ENCODE measurements at regions not wholly inside any gene's neighbourhood (a gene's known extent, or its start where the extent isn't known, plus 50 kb on each side); places are given as distances from the start of the nearest gene placed in this dataset.
A peak's percentile ranks its signal among the peaks of the same experiment; 100 is the strongest.

- no peak for FAIRE-seq
These were observed 264.8 kb upstream of the IGFBP7 start for GRCh38 chr4:57374866-57375595.

GRCh38 chr4:57373991-57374390 is 263.8 kb upstream of the IGFBP7 start:
- Histone ChIP-seq H3K4me3 (ENCODE audit: low read depth, low read length) (no peak overlapping the region), H3K27me3 (ENCODE audit: control insufficient read depth, insufficient read depth, low read length) (no peaks in the 10 kb centered on the region), H3K36me3 (ENCODE audit: control insufficient read depth, insufficient read depth, low read length) (no peaks in the 10 kb centered on the region)
- no peak for TF ChIP-seq CTCF (IDR thresholded peaks at IDR 0.05; ENCODE audit: insufficient read depth, low read length, severe bottlenecking)
- FAIRE-seq (no peak), DNase-seq (ENCODE audit: low read depth) (no peak)

More at GRCh38 chr4:57374866-57375595, 264.8 kb upstream of the IGFBP7 start:
- TF ChIP-seq CTCF (IDR thresholded peaks at IDR 0.05; ENCODE audit: insufficient read depth, low read length, severe bottlenecking), result no peak
- no peak for DNase-seq (ENCODE audit: low read depth)
- Histone ChIP-seq H3K36me3 (ENCODE audit: control insufficient read depth, insufficient read depth, low read length) (no peaks in the 10 kb centered on the region), H3K4me3 (ENCODE audit: low read depth, low read length) (no peak overlapping the region), H3K27me3 (ENCODE audit: control insufficient read depth, insufficient read depth, low read length) (no peaks in the 10 kb centered on the region)

GRCh38 chr4:57371671-57372070 is 261.5 kb upstream of the IGFBP7 start:
- FAIRE-seq, result no peak

GRCh38 chr4:57370691-57371090 is 260.5 kb upstream of the IGFBP7 start:
- Histone ChIP-seq H3K4me3 (ENCODE audit: low read depth, low read length) (no peak overlapping the region), H3K36me3 (ENCODE audit: control insufficient read depth, insufficient read depth, low read length) (no peaks in the 10 kb centered on the region), H3K27me3 (ENCODE audit: control insufficient read depth, insufficient read depth, low read length) (no peaks in the 10 kb centered on the region)
- no peak for TF ChIP-seq CTCF (IDR thresholded peaks at IDR 0.05; ENCODE audit: insufficient read depth, low read length, severe bottlenecking)
- DNase-seq (ENCODE audit: low read depth) (peak; percentile 36), FAIRE-seq (no peak)

More at GRCh38 chr4:57371671-57372070, 261.5 kb upstream of the IGFBP7 start:
- H3K27me3 ChIP-seq (ENCODE audit: control insufficient read depth, insufficient read depth, low read length), result no peaks in the 10 kb centered on the region
- no peaks in the 10 kb centered on the region for H3K36me3 ChIP-seq (ENCODE audit: control insufficient read depth, insufficient read depth, low read length)
- no peak for DNase-seq (ENCODE audit: low read depth)
- no peak overlapping the region for H3K4me3 ChIP-seq (ENCODE audit: low read depth, low read length)
- no peak for TF ChIP-seq CTCF (IDR thresholded peaks at IDR 0.05; ENCODE audit: insufficient read depth, low read length, severe bottlenecking)

GRCh38 chr4:57369446-57369845 is 259.3 kb upstream of the IGFBP7 start:
- H3K27me3 ChIP-seq (ENCODE audit: control insufficient read depth, insufficient read depth, low read length), result no peaks in the 10 kb centered on the region
- H3K36me3 ChIP-seq (ENCODE audit: control insufficient read depth, insufficient read depth, low read length), result no peaks in the 10 kb centered on the region
- no peak for TF ChIP-seq CTCF (IDR thresholded peaks at IDR 0.05; ENCODE audit: insufficient read depth, low read length, severe bottlenecking)
- no peak overlapping the region for H3K4me3 ChIP-seq (ENCODE audit: low read depth, low read length)
- DNase-seq (ENCODE audit: low read depth), result no peak
- FAIRE-seq, result no peak

GRCh38 chr4:57364255-57364654 is 254.1 kb upstream of the IGFBP7 start:
- no peak overlapping the region for H3K4me3 ChIP-seq (ENCODE audit: low read depth, low read length)

More at GRCh38 chr4:57364255-57364654, 254.1 kb upstream of the IGFBP7 start:
- no peak for TF ChIP-seq CTCF (IDR thresholded peaks at IDR 0.05; ENCODE audit: insufficient read depth, low read length, severe bottlenecking)
- FAIRE-seq (no peak), DNase-seq (ENCODE audit: low read depth) (no peak)
- Histone ChIP-seq H3K36me3 (ENCODE audit: control insufficient read depth, insufficient read depth, low read length) (no peaks in the 10 kb centered on the region), H3K27me3 (ENCODE audit: control insufficient read depth, insufficient read depth, low read length) (no peaks in the 10 kb centered on the region)
